HG02642 (cell line): ENCODE measurements at regions not wholly inside any gene's neighbourhood (a gene's known extent, or its start where the extent isn't known, plus 50 kb on each side); places are given as distances from the start of the nearest gene placed in this dataset.
"Not testable (repeated sequence)": the region's sequence is repeated elsewhere in the genome, so short reads cannot be mapped to it uniquely, and the experiment has no call there.

Source experiments
- ATAC-seq: cut with Tn5 transposase; IDR thresholded peaks from one replicate; pipeline ENCODE4 v1.9.1; 2021; ENCODE audit warnings: mild to moderate bottlenecking; ENCODE audit not compliant: unreplicated experiment, poor library complexity

DNA sequence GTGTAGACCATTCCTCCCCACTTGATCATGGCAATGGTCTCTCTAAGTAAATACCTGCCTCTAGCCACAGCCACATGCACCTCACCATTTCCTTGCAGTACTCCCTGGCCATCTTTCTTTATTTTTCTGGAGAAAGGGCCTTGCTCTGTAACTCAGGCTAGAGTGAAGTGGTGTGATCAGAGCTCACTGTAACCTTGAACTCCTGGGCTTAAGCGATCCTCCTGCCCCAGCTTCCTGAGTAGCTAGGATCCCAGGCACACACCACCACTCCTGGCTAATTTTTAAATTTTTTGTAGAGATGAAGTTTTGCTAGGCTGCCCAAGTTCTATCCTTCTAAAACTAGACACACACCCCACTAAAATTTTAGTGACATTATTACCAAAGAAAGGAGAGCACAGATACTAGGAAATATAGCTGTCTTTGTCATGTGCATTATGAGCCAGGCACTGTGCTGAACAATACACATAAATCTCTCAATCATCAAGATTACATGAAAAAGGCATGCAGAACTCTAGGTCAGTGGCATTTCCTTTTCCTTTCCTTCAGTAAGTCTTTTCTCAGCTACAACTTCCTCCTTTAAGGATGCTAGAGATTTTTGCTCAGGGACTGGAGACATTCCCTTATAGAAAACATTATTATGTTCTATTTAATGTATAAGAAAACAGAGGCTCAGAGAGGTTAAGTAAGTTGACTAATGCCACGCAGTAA is 95.0 kb upstream of the SERBP1 start:
- ATAC-seq = no peak

DNA sequence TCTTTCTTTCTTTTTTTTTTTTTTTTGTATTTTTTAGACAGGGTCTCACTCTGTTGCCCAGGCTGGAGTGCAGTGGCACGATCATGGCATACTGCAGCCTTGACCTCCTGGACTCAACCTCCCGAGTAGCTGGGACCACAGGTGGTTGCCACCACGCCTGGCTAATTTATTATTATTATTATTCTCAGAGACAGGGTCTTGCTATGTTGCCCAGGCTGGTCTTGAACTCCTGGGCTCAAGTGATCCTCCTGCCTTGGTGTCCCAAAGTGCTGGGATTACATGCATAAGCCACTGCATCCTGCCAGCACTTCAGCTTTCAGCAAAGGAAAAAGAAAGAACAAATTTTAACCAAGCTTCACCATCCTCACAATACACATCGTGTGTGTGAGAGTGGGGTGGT is 97.9 kb upstream of the SERBP1 start:
- no peak for ATAC-seq

DNA sequence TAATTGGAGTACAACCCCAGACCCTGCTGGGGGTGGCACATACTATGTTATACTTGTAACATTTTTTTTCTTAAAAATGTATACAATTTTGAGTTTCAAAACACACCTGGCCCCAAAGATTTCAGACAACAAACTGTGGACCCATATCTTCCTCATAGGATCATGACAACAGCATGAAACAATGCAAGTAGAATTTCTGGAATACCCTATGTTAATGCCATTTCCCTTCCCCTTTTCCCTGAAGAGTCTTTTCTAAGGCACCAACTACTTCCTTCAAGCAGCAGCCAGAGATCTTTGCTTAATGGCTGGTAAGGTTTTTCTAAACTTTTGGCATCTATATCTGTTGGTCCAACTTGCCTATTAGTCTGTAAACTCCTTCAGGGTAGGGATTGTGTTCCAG is 99.9 kb upstream of the SERBP1 start:
- no peak for ATAC-seq

DNA sequence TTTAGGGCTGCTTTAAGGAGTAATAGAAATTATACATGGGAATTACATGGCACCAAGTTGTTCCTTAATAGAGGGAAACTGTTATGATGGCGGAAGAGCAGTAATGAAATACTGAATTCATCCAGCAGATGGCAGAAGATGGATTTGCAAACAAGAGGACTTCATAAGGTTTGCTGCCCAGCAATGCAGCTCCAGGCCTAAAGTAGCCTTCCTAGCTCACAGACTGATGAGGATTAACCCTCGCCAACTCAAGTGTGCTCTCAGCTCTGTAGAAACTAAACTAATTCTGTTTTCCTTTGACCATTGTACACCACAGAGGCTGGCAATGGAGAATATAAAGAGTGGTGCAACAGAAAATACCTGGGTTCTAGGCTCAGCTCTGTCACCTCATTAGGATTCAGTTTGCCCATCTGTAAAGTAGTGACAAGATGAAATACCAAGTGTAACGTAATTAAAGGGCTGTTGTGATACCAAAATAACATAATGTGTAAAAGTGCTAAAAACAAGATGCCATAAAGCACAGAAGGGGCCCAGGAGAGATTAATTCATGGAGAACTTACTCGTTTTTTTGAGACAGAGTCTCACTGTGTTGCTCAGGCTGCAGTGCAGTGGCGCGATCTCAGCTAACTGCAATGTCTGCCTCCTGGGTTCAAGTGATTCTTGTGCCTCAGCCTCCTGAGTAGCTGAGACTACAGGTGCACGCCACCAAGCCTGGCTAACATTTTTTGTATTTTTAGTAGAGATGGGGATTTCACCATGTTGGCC is 102.4 kb upstream of the SERBP1 start:
- peak; percentile 74 for ATAC-seq

DNA sequence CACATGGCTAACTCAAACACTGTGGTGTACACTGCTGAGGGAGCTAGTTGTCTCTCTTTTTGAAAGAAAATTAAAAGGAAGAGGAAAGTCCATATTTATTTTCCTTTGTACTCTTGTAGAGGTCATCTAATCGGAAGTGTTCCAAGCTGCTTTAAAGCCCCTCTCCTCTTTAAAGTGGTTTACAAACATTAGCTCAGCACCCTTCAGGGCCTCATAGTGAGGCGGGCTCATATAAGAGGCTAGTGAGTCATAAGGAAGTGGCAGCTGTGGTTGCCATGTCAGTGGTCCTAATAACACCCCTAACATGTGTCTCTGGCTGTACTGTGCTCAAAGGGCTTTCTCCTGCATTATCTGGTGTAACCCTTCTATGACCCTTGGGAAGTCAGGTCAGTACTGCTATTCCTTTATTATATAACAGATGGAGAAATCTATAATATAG is 104.4 kb upstream of the SERBP1 start:
- no peak for ATAC-seq

DNA sequence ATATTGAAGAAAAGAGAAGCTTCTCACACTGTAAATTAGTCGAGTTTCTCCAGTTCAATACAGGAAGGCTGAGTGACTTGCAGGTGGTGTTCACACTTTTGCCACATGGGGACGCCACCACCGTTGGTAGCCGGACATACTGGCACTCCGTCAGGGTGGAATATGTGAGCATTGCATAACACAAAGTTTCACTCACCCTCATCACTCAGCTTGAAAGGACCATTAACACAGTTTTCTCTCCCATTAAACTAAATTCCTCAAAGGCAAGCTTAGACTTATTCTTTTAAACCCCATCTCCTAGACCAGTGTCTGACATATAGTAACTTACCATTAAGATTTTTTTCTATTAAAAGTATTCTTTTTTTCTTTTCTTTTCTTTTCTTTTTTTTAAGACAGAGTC is 105.3 kb upstream of the SERBP1 start:
- ATAC-seq = peak; percentile 64

DNA sequence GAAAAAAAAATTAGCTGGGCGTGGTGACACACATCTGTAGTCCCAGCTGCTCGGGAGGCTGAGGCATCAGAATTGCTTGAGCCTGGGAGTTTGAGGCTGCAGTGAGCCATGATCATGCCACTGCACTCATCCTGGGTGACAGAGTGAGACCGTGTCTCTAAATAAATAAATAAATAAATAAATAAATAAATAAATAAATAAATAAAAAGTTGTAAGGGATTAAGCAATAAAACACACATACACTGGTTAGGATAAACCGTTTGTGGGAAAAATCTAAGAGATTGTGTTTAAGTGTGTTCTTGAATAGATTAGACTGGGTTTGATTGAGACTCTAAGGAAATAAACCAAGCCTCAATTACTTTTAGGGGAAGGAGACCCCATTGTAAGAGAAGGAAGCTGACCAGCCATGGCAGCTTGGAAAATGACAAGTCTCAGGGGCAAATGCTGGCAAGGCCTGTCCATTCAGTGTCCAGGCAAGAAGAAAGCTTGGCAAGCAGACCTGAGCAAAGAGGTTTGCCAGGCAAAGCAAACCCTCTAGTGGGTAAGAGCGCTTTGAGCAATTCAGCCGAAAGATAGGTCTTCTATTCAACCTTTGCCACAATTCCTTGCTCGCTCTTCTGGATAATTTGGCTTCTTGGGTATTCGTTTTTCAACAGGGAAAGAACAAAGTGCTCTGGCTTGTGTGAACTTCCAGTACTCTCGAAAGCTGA is 106.9 kb upstream of the SERBP1 start:
- ATAC-seq = no peak

DNA sequence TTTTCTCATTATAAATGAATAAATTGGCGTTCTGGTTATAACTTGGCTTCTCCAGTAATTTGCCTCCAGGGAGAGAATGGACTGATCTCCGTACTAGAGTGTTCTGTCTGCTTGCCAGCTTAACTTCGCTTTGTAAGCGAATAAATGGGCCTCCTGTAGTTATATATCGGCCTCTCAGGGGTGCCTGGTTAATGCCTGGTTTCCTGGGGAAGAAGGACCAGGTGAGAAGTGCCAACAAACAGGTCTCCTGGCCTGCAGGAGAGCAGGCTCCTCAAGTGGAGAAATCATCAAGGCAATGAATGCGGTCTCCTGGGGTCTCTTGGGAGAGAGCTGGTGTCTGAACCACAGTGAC is 107.4 kb upstream of the SERBP1 start:
- no peak for ATAC-seq

DNA sequence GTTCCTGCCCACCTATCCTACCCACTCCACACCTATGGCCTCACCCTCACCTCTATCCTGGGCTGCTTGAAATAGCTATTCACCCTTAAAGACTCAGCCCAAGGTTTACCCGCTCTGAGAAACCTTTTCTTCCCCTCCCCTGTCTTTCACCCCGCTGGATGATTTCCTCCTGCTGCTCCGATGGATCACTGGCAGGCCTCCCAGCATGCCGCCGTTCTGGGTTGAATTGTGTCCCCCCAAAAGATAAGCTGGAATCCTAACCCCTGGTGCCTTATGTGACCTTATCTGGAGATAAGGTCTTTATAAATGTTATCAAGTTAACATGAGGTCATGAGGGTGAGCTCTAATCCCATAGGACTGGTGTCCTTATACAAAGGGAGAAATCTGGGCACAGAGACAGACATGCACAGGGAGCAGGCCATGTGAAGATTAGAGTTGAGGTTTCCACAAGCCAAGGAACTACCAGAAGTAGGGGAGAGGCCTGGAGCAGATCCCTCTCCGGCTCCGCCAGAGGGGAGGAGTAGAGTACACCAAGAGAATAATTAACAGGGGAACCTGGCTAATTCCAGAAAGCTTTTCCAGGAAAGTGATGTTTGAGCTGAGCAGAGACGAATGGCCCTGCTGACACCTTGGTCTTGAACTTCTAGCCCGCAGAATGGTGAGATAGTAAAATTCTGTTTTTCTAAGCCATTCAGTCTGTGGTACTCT is 110.0 kb upstream of the SERBP1 start:
- ATAC-seq = no peak

DNA sequence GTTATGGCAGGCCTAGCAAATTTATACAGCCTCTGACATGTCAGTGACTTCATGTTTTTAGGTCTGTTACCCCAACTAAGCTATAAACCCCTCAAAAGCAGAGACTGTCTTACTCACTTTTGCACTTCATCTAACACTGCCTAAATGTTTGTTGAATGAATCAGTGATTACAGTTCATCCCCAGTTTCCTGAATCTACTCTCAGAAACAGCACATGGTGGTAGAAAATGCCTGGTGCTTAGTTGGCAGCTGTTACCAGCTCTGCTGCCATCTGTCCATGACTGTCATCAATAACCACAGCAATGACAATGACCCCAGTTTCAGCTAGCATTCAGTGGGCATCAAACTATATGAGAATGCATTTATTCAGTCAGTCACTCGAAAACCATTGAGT is 110.5 kb upstream of the SERBP1 start:
- ATAC-seq = no peak

DNA sequence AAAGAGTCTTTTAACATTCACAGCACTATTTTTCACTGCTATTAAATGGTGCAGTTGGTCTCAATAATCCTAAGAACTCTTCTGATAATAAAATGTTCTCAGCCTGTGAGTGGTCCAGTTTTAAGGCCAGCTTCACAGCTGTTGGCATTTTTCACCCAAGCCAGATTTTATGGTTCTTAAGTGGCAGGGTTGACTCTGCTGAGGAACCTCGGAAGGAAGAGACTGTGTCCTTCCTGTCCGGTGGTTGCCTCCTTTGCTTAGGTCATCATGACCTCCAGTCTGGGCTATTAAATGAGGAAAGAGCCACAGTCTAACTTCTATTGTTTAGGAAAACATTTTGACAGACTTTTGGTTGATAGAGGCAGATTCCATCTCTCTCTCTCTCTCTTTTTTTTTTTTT is 112.5 kb upstream of the SERBP1 start:
- ATAC-seq = no peak

DNA sequence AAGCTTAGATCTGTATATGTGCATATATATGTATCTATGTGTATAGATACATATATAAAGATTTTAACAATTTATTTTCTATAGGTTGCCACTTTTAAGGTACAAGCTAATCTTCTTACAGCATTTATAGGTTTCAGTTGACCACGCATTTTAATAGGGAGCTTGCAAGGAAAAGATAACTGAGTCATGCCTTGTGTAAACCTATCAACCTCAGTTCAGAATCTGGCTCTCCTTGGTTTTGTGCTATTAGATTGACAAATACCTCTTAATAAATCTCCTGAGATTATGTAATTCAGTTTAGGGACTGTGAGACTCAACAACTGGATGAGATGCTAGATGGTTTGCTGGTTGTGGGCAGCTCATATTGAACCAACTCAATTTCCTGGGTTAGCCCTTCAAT is 114.7 kb upstream of the SERBP1 start:
- no peak for ATAC-seq

DNA sequence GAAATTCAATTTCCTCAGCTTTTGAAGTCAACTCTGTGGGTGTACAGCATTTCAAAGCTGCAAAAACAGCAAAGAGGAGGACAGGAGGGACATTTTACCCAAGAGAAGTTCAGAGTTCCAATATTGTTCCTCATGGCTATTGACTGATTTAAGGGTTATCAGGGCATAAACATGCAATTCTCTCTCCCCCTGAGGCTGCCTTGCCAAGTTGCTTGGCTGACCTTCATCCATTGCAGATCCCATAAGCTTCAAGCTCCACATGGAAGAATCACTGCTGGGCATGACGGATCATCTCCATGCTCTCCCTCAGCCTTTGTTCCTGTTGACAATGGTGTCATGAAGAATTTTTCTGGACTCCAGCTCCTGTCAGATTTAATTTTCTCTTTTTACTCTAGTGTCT is 115.2 kb upstream of the SERBP1 start:
- no peak for ATAC-seq

DNA sequence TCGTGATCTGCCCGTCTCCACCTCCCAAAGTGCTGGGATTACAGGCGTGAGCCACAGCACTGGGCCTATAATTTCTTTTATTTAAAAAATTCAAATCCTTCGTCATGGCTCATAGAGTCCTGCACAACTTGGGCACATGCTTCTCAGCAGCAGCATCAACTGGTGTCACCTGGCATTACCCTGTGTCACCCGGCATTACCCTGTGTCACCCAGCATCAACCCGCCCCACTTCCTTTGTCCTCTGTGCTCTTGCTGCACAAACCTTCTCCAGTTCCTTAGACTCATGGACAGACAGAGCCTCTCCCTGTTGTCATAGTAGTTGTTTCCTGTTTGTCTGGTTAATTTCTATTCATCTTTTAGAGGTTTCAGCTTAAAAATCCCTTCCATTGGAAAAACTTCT is 121.2 kb upstream of the SERBP1 start:
- ATAC-seq = no peak

DNA sequence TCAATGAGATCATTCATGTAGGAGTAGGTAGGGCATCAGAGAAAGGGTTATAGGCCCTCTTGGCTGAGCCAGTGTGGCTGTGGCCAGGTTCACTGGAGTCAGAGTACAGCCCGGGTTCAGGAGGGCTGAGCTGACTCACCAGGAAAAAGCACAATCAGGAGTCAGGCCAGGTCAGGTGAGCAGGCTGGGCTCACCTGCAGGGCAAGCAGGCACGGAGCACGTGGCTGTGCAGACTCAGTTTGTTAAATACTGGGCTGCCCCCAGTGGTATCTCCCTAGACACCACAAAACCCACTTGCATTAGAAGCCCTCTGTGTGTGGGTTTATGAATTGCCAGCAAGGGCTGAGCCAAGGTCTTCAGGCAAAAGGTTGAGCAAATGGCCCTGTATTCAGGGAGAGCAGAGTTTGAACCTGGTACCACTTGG is 122.1 kb upstream of the SERBP1 start:
- no peak for ATAC-seq

DNA sequence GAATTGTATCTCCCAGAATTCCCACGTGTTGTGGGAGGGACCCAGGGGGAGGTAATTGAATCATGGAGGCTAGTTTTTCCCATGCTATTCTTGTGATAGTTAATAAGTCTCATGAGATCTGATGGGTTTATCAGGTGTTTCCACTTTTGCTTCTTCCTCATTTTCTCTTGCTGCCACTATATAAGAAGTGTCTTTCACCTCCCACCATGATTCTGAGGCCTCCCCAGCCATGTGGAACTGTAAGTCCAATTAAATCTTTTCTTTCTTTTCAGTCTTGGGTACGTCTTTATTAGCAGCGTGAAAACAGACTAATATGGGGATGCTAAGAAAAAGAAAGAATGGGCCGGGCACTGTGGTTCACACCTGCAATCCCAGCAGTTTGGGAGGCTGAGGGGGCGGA is 124.0 kb upstream of the SERBP1 start:
- ATAC-seq = not testable (repeated sequence)

DNA sequence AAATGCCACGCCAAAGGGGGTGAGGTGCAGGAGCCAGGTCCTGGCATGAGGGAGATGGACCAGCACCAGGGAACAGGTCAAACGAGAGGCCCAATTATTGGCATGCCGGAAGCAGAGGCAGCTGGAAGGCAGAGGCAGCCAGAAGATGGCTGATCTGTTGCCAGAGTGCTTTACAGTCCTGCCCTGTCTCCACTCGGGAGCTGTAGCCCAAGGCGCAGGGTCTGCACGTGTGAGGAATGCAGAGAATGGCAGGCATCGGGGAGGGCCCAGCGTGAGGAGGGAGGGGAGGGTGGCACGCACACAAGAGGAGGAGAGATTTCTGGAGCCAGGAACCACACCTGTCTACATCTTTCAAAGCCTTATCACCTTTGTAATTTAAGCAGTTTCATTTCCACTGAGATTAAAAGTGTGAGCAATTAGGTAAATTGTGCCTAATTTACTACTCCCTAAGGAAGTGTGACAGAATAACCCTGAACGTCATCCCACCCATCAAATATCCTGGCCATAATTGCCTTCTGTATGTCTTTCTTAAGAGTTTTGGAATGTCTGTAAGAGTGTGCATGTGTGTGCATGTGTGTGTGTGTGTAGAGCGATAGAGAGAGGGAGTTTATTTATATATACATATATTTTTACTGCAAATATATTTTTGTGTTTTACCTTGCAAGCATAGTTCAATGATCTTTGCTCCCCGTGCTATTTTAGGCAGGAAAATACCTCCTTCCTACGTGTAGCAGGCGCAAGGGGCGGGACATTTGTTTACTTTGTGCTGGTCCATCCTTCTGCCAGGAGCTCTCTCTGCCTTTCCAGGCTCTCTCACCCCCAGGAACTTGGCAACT is 125.5 kb upstream of the SERBP1 start:
- no peak for ATAC-seq

DNA sequence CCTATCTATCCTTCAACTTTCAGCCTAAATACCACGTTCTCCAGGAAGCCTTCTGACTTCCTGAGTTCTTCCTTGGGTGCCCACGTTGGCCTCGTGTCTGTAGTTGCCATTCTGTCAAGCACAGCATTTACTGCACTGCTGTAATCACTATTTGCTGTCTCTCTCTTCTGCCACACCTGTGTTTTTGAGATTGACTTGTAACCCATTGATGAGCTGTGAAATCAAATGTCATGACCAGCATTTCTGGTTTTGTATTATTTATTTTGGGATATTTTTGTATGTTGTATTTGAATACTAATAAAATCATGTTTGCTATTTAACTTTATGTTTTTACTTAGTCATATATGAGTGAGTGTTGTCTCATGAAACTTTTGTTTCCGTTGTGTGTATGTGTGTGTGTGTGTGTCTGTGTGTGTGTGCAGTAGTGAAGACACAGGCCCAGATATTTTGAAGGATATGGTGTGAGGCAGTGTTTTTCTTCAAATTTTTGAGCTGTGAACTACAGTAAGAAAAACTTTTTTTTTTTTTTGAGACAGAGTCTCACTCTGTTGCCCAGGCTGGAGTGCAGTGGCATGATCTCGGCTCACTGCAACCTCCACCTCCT is 126.2 kb upstream of the SERBP1 start:
- ATAC-seq = no peak

DNA sequence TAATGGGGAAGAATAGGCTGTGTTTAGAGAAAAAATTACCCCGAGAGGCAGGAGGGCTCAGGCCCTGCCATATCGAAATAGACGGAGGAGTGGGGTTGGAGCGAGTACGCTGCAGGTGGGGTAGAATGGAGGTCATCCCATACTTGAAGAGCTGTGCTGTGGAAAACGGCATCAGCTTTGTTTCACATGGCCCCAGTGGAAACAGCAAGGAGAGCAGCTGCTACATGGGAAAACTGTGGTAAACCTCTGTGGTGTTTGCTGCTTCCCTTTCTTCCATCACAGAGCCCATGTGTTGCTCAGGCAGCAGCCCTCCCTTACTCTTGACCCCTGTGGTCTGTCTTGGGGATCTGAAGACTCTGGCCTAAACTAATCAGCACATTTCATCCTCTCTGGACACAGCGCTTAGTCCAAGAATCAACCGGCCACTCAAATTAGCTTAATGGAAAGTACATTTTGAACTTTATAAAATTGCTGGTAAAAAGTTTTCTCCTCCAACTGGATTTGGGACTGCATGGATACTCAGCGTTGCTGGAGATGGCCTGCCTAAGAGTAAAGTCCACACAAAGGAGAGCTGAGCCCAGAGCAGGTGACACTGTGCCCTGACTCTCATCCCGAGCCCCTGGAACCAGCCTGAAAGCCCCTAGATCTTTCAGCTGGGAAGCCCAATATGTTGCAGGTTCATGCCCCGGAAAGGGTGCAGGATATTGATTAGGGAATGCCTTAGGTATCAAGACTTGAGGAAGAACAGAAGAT is 127.1 kb upstream of the GADD45A start:
- ATAC-seq = no peak
